Hematopoietic multipotent progenitor cell treated with erythropoietin and hydrocortisone succinate and interleukin-3 and kit ligand, for 17 days (in vitro differentiated cells): ENCODE measurements at regions not wholly inside any gene's neighbourhood (a gene's known extent, or its start where the extent isn't known, plus 50 kb on each side); places are given as distances from the start of the nearest gene placed in this dataset.
A peak's percentile ranks its signal among the peaks of the same experiment; 100 is the strongest.

Experiments used
- DNase-seq: peaks from one replicate; pipeline ENCODE4 v3.0.0-alpha.2; 2015; ENCODE audit warnings: low spot score

- no peak for DNase-seq
These were observed 472.6 kb downstream of the BUD13 start for GRCh38 chr11:116300232-116300631.

- DNase-seq = no peak
These were observed 478.2 kb downstream of the BUD13 start for GRCh38 chr11:116294630-116295029.

- DNase-seq = no peak
These were observed 484.9 kb downstream of the BUD13 start for GRCh38 chr11:116287866-116288265.

GRCh38 chr11:116285026-116285425 is 487.8 kb downstream of the BUD13 start:
- DNase-seq = no peak

- DNase-seq = no peak
These were observed 489.5 kb downstream of the BUD13 start for GRCh38 chr11:116283300-116283699.

- no peak for DNase-seq
These were observed 490.3 kb downstream of the BUD13 start for GRCh38 chr11:116282481-116282880.

GRCh38 chr11:116281173-116282160 is 491.3 kb downstream of the BUD13 start:
- no peak for DNase-seq

GRCh38 chr11:116279511-116279910 is 493.3 kb downstream of the BUD13 start:
- no peak for DNase-seq

GRCh38 chr11:116278076-116278475 is 494.7 kb downstream of the BUD13 start:
- no peak for DNase-seq

- DNase-seq = peak; percentile 77
These were observed 496.4 kb downstream of the BUD13 start for GRCh38 chr11:116276051-116277044.

GRCh38 chr11:116275635-116276034 is 497.2 kb downstream of the BUD13 start:
- DNase-seq = no peak

GRCh38 chr11:116274521-116274920 is 498.3 kb downstream of the BUD13 start:
- no peak for DNase-seq

- DNase-seq = no peak
These were observed 500.5 kb downstream of the BUD13 start for GRCh38 chr11:116272181-116272789.

- no peak for DNase-seq
These were observed 501.3 kb downstream of the BUD13 start for GRCh38 chr11:116271479-116271878.

GRCh38 chr11:116267146-116267545 is 505.6 kb downstream of the BUD13 start:
- no peak for DNase-seq

- no peak for DNase-seq
These were observed 509.0 kb downstream of the BUD13 start for GRCh38 chr11:116263770-116264169.

GRCh38 chr11:116263019-116263418 is 509.8 kb downstream of the BUD13 start:
- no peak for DNase-seq

GRCh38 chr11:116262370-116262769 is 510.4 kb downstream of the BUD13 start:
- no peak for DNase-seq

- DNase-seq = no peak
These were observed 511.2 kb downstream of the BUD13 start for GRCh38 chr11:116261606-116262005.

- no peak for DNase-seq
These were observed 514.0 kb downstream of the BUD13 start for GRCh38 chr11:116258821-116259220.

GRCh38 chr11:116257883-116258282 is 514.9 kb downstream of the BUD13 start:
- DNase-seq = no peak

GRCh38 chr11:116257092-116257491 is 515.7 kb downstream of the BUD13 start:
- no peak for DNase-seq
